H9 (cell line): ENCODE measurements at regions not wholly inside any gene's neighbourhood (a gene's known extent, or its start where the extent isn't known, plus 50 kb on each side); places are given as distances from the start of the nearest gene placed in this dataset.

ENCODE experiments used
- DNase-seq: peaks from one replicate; pipeline ENCODE4 v3.0.0-alpha.2; 2017
- H2AFZ ChIP-seq: one replicate; pipeline ENCODE4 v1.6.1; 2013; ENCODE audit warnings: mild to moderate bottlenecking, low read length, control low read depth, moderate library complexity
- H2AK5ac ChIP-seq: 2 replicates; pipeline ENCODE4 v1.6.1; 2013; ENCODE audit warnings: low read length, control low read depth, mixed read lengths; ENCODE audit not compliant: insufficient read length
- H2BK120ac ChIP-seq: one replicate; pipeline ENCODE4 v1.6.1; 2013; ENCODE audit warnings: low read depth, mild to moderate bottlenecking, low read length, control low read depth, inconsistent platforms; ENCODE audit not compliant: poor library complexity, severe bottlenecking
- H2BK12ac ChIP-seq: 2 replicates; pipeline ENCODE4 v1.6.1; 2013; ENCODE audit warnings: low read length, control low read depth, mixed read lengths, low read depth; ENCODE audit not compliant: insufficient read length
- H2BK15ac ChIP-seq: 2 replicates; pipeline ENCODE4 v1.6.1; 2013; ENCODE audit warnings: low read depth, low read length, control low read depth
- H2BK20ac ChIP-seq: one replicate; pipeline ENCODE4 v1.6.1; 2013; ENCODE audit warnings: low read depth, mild to moderate bottlenecking, low read length, control low read depth, inconsistent platforms; ENCODE audit not compliant: poor library complexity, severe bottlenecking
- H2BK5ac ChIP-seq: 2 replicates; pipeline ENCODE4 v1.6.1; 2013; ENCODE audit warnings: low read length, control low read depth, mixed read lengths; ENCODE audit not compliant: insufficient read length
- H3K14ac ChIP-seq: 2 replicates; pipeline ENCODE4 v1.6.1; 2013; ENCODE audit warnings: low read length, control low read depth; ENCODE audit not compliant: insufficient read depth
- H3K18ac ChIP-seq: 2 replicates; pipeline ENCODE4 v1.6.1; 2013; ENCODE audit warnings: low read depth, mild to moderate bottlenecking, mixed read lengths, low read length, control low read depth; ENCODE audit not compliant: insufficient read length
- H3K23ac ChIP-seq: 2 replicates; pipeline ENCODE4 v1.6.1; 2013; ENCODE audit warnings: low read length, control low read depth, mixed read lengths, low read depth; ENCODE audit not compliant: insufficient read length
- H3K23me2 ChIP-seq: 2 replicates; pipeline ENCODE4 v1.6.1; 2013; ENCODE audit warnings: low read depth, mild to moderate bottlenecking, mixed read lengths, low read length, control low read depth; ENCODE audit not compliant: insufficient read length, poor library complexity, severe bottlenecking
- H3K27ac ChIP-seq: 2 replicates; pipeline ENCODE4 v1.5.1; 2013; ENCODE audit warnings: low read length, control low read depth, mixed read lengths, low read depth; ENCODE audit not compliant: insufficient read length
- H3K27me3 ChIP-seq: 2 replicates; pipeline ENCODE4 v1.6.1; 2013; ENCODE audit warnings: low read length, control low read depth, inconsistent platforms; ENCODE audit not compliant: insufficient read depth
- H3K4ac ChIP-seq: 2 replicates; pipeline ENCODE4 v1.6.1; 2013; ENCODE audit warnings: low read depth, mild to moderate bottlenecking, control low read depth, inconsistent platforms, low read length, moderate library complexity
- H3K4me1 ChIP-seq: 2 replicates; pipeline ENCODE4 v1.6.1; 2013; ENCODE audit warnings: low read length, control low read depth, inconsistent platforms; ENCODE audit not compliant: insufficient read depth
- H3K4me2 ChIP-seq: 2 replicates; pipeline ENCODE4 v1.6.1; 2013; ENCODE audit warnings: low read length, control low read depth, mixed read lengths; ENCODE audit not compliant: insufficient read length, insufficient read depth
- H3K56ac ChIP-seq: 2 replicates; pipeline ENCODE4 v1.6.1; 2013; ENCODE audit warnings: low read depth, mild to moderate bottlenecking, mixed read lengths, low read length, control low read depth; ENCODE audit not compliant: insufficient read length
- H3K79me1 ChIP-seq: 2 replicates; pipeline ENCODE4 v1.6.1; 2013; ENCODE audit warnings: low read depth, mild to moderate bottlenecking, moderate library complexity, low read length, control low read depth, inconsistent platforms; ENCODE audit not compliant: insufficient read depth, poor library complexity, severe bottlenecking
- H3K79me2 ChIP-seq: 2 replicates; pipeline ENCODE4 v1.6.1; 2013; ENCODE audit warnings: low read length, control low read depth, inconsistent platforms; ENCODE audit not compliant: insufficient read depth
- H3K9ac ChIP-seq: 2 replicates; pipeline ENCODE4 v1.6.1; 2013; ENCODE audit warnings: low read length, control low read depth, mixed read lengths; ENCODE audit not compliant: insufficient read length; ENCODE audit errors: extremely low read depth
- H3K9me3 ChIP-seq: one replicate; pipeline ENCODE4 v1.6.1; 2013; ENCODE audit warnings: low read depth, low read length, inconsistent platforms; ENCODE audit not compliant: control insufficient read depth
- H3T11ph ChIP-seq: one replicate; pipeline ENCODE4 v1.6.1; 2013; ENCODE audit warnings: mild to moderate bottlenecking, low read length, control low read depth, inconsistent platforms
- H4K20me1 ChIP-seq: one replicate; pipeline ENCODE4 v1.6.1; 2013; ENCODE audit not compliant: control insufficient read depth, insufficient read length, insufficient read depth
- H4K5ac ChIP-seq: 2 replicates; pipeline ENCODE4 v1.6.1; 2013; ENCODE audit warnings: low read depth, mild to moderate bottlenecking, mixed read lengths, low read length, control low read depth; ENCODE audit not compliant: insufficient read length
- H4K8ac ChIP-seq: replicated peaks from 2 replicates; pipeline ENCODE4 v1.6.1; 2013; ENCODE audit warnings: low read length, control low read depth, mixed read lengths, low read depth; ENCODE audit not compliant: insufficient read length
- H4K91ac ChIP-seq: 2 replicates; pipeline ENCODE4 v1.6.1; 2013; ENCODE audit warnings: low read depth, mild to moderate bottlenecking, moderate library complexity, mixed read lengths, low read length, control low read depth; ENCODE audit not compliant: insufficient read length
- H3K27ac Mint-ChIP-seq, 3 experiments: 2 replicates in 2 of 3; 3 replicates in 1 of 3; pipeline ENCODE4 v1.8.0; 2020 to 2021; ENCODE audit warnings: mixed read lengths in 3 of 3, mild to moderate bottlenecking in 1 of 3, moderate library complexity in 1 of 3
- H3K27me3 Mint-ChIP-seq: 2 replicates; pipeline ENCODE4 v1.8.0; 2021; ENCODE audit warnings: low read depth, mild to moderate bottlenecking, moderate library complexity, mixed read lengths
- H3K36me3 Mint-ChIP-seq, 3 experiments: 2 replicates in 2 of 3; 3 replicates in 1 of 3; pipeline ENCODE4 v1.8.0; 2020 to 2021; ENCODE audit warnings: low read depth in 3 of 3, mixed read lengths in 3 of 3; ENCODE audit not compliant: insufficient read depth in 1 of 3
- H3K4me1 Mint-ChIP-seq, 2 experiments: 2 replicates each; pipeline ENCODE4 v1.8.0; 2020; ENCODE audit warnings: mixed read lengths in 2 of 2
- H3K4me3 Mint-ChIP-seq, 2 experiments: 2 replicates in 1 of 2; 3 replicates in 1 of 2; pipeline ENCODE4 v1.8.0; 2020 to 2021; ENCODE audit warnings: mild to moderate bottlenecking in 2 of 2, mixed read lengths in 2 of 2, moderate library complexity in 1 of 2
- H3K9me3 Mint-ChIP-seq, 2 experiments: 2 replicates in 1 of 2; 3 replicates in 1 of 2; pipeline ENCODE4 v1.8.0; 2020; ENCODE audit warnings: mild to moderate bottlenecking in 2 of 2, mixed read lengths in 2 of 2, moderate library complexity in 1 of 2
- WGBS: extraction: QIAGEN DNeasy Blood & Tissue Kit; methylation state at CpG from one replicate; pipeline ENCODE4 v1.1.7; 2013; ENCODE audit warnings: missing lambda C conversion rate, low lambda C conversion rate, mixed read lengths; ENCODE audit not compliant: insufficient read length; ENCODE audit errors: extremely low coverage; 5-methylcytosine and 5-hydroxymethylcytosine counted together
- TF ChIP-seq, protein P1 (sequence below): fragments of 200-600 bp; sonication (generic); conservative IDR thresholded peaks from 3 replicates; pipeline ENCODE4 v1.8.0; 2021; ENCODE audit warnings: antibody characterized with exemption, mild to moderate bottlenecking

DNA sequence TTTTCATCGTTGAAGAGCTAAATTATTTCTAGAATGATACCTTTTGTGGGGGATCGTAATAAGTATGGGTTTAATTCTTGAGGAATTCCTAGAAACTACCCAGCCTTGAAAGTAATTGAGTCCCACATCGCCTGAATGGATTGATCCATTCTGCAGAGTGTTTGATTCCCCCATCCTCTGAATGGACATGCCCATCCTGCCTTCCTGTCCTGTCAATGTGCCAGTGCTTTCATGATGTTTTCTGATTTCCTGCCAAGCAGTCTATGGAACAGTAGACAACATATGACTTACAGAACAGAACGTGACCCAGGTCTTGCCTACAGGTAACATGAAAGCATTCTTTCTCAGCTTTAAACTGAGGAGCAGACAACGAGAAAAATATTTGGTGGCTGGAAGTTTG, 319.2 kb downstream of the DRD1 start:
- H3K23me2 ChIP-seq = no peaks in the 10 kb centered on the region
- H3K9ac ChIP-seq = no peak overlapping the region
- H2AFZ ChIP-seq = no peak overlapping the region
- H3K27ac ChIP-seq = no peak overlapping the region
- Mint-ChIP-seq H3K27ac (no peak overlapping the region), H3K27me3 (peaks cover 4% of the 10 kb centered on the region), H3K4me1 (peaks cover 6 to 8% of the 10 kb centered on the region in 2 experiments; a peak in 2 of 4 replicates), H3K9me3 (peaks cover 7 to 13% of the 10 kb centered on the region in 2 experiments), H3K4me3 (no peak overlapping the region), H3K36me3 (peaks cover 0 to 12% (median 11%) of the 10 kb centered on the region in 3 experiments; a peak in 5 of 7 replicates)
- no peak overlapping the region for H3T11ph ChIP-seq
- no peaks in the 10 kb centered on the region for H3K9me3 ChIP-seq
- no peaks in the 10 kb centered on the region for H3K79me1 ChIP-seq
- no peaks in the 10 kb centered on the region for H3K27me3 ChIP-seq
- no peak overlapping the region for H3K14ac ChIP-seq
- peaks cover 5% of the 10 kb centered on the region; the same call in 1 of the 2 replicates for H3K4me1 ChIP-seq
- no peak overlapping the region for H2BK5ac ChIP-seq
- no peak overlapping the region for H2BK120ac ChIP-seq
- H3K18ac ChIP-seq = no peak overlapping the region
- no peaks in the 10 kb centered on the region for H3K79me2 ChIP-seq
- no peak overlapping the region for H4K91ac ChIP-seq
- TF ChIP-seq, protein P1, sequence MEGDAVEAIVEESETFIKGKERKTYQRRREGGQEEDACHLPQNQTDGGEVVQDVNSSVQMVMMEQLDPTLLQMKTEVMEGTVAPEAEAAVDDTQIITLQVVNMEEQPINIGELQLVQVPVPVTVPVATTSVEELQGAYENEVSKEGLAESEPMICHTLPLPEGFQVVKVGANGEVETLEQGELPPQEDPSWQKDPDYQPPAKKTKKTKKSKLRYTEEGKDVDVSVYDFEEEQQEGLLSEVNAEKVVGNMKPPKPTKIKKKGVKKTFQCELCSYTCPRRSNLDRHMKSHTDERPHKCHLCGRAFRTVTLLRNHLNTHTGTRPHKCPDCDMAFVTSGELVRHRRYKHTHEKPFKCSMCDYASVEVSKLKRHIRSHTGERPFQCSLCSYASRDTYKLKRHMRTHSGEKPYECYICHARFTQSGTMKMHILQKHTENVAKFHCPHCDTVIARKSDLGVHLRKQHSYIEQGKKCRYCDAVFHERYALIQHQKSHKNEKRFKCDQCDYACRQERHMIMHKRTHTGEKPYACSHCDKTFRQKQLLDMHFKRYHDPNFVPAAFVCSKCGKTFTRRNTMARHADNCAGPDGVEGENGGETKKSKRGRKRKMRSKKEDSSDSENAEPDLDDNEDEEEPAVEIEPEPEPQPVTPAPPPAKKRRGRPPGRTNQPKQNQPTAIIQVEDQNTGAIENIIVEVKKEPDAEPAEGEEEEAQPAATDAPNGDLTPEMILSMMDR = no peak
- DNase-seq = no peak
- H3K56ac ChIP-seq = no peak overlapping the region
- no peak overlapping the region for H2BK15ac ChIP-seq
- H2AK5ac ChIP-seq = no peak overlapping the region
- H4K5ac ChIP-seq = no peak overlapping the region
- no peak overlapping the region for H3K4me2 ChIP-seq
- no peaks in the 10 kb centered on the region for H4K20me1 ChIP-seq
- H3K4ac ChIP-seq = no peak overlapping the region
- H2BK12ac ChIP-seq = no peak overlapping the region
- no peak overlapping the region for H3K23ac ChIP-seq
- H4K8ac ChIP-seq = no peak overlapping the region
- H2BK20ac ChIP-seq = no peak overlapping the region
- WGBS = no CpG with 5 or more reads among the region's 5 CpGs
